CD1c-positive myeloid dendritic cell (primary cell): ENCODE measurements at regions not wholly inside any gene's neighbourhood (a gene's known extent, or its start where the extent isn't known, plus 50 kb on each side); places are given as distances from the start of the nearest gene placed in this dataset.

ENCODE experiments used
- DNase-seq: peaks from one replicate; pipeline ENCODE4 v3.0.0-alpha.2; 2016; ENCODE audit errors: extremely low spot score

DNA sequence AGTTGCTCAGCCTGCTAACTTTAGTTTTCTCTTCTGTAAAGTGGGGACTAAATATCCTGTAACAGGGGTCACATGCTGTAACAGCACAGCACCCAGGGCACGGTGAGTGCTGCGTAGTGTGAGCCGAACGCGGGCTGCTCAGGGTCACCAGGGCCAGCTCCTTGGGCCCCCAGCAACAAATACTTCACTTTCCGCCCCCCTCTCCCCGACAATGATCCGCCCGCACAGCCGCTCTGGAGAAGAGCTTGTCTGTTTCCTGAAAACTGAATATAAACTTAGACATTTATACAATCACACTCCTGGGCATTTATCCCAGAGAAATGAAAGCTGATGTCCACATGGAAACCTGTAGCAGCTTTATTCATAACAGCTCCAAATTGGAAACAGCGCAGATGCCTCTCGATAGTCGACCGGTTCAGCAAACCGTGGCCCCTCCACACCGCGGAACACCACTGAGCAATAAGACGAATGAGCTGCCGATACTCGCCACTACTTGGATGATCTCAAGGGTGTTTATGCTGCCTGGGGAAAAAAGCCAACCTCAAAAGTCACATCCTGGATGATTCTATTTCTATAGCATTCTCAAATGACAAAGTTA is 267.2 kb downstream of the PARN start:
- no peak for DNase-seq

- no peak for DNase-seq
Measured at GRCh38 chr16:14360326-14361037, 269.6 kb downstream of the PARN start.

DNA sequence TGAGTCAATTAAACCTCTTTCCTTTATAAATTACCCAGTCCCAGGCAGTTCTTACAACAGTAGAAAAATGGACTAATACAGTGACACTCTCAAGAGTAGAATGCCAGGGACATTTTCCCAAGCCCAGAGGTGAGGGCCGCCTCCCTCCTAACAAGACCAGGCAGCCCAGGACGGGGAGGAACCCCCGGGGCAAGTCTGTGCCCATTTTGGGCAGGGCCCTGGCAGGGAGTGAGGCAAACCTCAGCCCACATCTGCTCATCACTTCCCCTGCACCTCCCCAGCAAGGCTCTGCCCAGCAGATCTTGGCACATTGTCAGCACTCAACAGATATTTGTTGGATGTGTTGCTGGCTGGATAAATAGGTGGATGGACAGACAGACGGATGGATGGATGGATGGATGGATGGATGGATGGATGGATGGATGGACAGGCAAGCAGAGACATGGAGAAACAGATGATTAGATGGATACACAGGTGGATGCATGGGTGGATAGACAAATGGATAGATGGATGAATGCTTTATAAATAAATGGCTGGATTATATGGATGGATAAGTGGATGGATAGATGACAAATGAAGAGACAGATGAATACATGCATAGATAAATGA is 271.3 kb downstream of the PARN start:
- peak; percentile 10 for DNase-seq

DNA sequence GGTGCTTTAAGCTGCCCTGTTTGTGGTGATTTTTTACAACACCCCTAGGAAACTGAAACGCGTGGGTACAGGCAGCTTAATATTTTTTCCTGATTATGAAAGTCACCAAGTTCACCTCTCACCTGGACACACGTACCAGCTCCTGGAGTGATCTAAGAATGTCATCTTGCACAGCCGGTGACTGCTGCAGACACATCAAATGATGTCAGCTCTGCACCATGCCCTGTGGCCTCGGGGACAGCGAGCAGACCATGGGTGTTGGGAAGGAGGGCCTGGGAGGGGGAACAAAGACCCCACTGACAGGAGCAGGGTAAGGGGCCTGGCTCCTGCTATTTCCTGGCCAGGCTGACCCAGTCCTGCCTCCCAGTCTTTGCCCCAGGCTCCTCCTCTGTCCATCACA is 272.7 kb downstream of the PARN start:
- DNase-seq, result no peak

DNA sequence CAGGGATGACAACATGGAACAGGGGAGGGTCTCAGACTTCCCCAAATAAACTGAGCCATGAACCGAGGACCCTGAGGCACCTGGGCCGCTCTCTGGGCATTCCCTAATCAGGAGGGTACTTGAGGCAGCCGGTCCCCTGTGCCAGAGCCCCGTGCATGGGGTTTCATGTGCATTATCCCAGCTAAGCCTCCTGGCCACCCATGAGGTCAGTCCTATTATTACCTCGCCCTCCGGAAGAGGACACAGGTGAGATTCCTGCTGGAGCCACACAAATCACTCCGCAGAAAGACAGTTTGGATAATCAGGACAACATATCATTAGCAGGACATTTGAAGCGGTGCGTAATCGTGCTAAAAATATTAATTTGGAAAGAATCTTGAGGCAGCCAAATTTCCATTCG is 274.0 kb downstream of the PARN start:
- no peak for DNase-seq

DNA sequence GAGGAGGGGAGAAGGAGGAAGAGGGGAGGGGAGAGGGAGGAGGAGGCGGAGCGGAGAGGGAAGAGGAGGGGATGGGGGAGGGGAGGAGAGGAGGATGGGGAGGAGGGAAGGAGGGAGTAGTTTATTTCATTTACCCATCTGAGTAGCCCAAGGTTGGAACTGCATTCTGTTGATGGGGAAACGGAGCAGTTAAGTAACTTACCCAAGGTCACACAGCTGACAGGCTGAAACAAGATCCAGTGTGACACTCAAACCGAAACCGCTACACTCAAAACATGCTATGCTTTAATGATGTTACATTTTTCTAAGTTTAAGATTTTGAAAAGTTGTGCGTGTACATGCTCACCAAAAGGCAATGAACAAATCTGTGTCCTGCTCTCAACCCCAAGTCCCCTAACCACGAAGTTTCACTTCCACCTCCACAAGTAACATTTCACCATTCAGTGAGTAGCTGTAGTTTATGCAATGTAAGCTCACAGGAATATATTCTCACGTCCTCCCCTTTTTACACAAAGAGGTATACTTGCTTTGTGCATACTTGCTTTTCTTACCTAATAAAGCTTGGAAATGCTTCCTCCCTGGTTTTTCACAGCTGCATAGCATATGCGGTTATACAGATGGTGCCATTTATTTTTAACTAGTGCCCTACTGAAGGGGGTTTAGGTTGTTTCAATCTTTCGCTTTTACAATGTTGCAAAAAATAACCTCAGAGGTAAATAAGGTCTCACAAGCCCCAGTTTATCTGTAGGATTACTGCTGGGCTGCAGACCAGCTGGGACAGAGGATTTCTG is 275.3 kb downstream of the PARN start:
- peak; percentile 94 for DNase-seq

GRCh38 chr16:14353340-14353739 is 276.7 kb downstream of the PARN start:
- no peak for DNase-seq

GRCh38 chr16:14351647-14352046 is 278.4 kb downstream of the PARN start:
- DNase-seq, result no peak

- DNase-seq, result no peak
Measured at GRCh38 chr16:14350626-14351025, 279.4 kb downstream of the PARN start.

- DNase-seq, result no peak
Measured at GRCh38 chr16:14350081-14350480, 279.0 kb downstream of the MRTFB start.

GRCh38 chr16:14347706-14348105 is 276.6 kb downstream of the MRTFB start:
- no peak for DNase-seq

DNA sequence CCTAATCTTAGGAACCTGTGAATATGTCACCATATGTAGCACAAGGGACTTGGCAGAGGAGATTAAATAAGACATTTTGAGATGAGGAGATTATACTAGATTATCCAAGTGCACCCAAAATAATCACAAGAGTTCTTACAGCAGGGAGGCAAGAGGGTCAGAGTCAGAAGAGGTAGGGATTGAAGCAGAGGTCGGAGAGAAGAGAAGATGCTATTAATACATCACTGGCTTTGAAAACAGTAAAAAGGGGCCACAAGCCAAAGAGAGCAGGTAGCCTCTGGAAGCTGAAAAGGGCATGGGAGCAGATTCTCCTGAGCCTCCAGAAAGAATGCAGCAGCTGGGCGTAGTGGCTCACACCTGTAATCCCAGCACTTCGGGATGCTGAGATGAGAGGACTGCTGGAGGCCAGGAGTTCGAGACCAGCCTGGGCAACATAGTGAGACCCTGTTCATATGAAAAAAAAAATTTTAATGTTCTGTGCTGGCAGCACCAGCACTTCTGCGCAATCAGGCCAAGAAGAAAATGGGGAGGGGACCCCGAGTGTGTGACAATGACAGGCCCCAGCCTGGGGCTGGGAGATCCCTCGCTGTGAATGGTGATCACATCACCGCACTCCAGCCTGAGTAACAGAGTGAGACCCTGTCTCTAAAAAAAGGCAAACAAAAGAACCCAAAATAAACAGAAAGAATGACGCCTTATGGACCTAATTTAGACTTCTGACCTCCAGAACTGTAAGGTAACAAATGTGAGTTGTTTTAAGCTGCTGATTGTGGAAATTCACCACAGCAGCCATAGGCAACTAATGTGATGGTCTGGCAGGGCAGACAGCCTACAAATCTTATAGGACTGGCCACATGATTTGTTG is 275.4 kb downstream of the MRTFB start:
- no peak for DNase-seq

DNA sequence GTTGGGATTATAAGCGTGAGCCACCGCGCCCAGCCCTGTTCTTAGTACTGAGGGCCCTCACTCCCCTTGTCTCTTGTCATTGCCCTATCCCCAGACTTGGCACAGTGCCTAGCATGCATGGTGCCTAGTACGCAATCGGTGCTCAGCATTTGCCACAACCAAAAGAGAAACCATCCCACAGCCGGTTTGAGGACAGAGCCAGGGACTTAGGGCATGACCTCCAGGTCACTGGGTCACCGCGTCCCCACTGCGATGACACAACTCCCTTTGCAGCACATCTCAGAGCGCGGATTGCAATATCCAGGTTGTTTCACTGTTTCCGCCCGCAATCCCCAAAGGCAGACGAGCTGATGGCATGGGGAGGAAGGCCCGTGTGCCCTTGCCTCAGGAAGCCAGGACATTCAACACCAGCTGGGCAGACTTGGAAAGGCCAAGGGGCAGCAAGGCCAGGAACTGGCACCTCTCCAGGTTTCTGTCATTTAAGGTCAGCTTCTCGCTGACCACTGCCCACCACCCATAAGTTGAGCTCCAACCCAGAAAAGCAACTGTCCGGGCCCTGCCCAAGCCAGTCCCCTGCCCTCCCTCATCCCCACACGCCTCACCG is 274.5 kb downstream of the MRTFB start:
- DNase-seq, result peak; percentile 18

- DNase-seq, result no peak
Measured at GRCh38 chr16:14344945-14345344, 273.8 kb downstream of the MRTFB start.

DNA sequence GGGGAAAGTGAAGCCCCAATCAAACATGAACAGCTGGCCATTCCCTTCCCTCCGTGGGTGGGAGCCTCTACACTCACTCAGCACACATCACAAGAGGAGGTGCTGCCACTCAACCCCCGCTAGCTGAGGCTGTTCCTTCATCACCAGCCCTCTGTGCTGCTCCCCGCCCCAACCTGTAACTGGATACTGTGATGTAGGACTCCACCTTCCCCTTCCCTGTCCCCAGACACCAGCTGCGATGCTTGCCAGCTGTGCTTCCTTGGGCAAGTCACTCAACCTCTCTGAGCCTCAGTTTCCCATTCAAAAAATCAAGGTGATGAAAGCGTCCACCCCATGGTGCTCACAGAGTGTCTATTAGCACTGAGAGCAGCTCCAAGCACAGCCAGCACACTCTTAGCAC is 273.2 kb downstream of the MRTFB start:
- DNase-seq, result no peak

DNA sequence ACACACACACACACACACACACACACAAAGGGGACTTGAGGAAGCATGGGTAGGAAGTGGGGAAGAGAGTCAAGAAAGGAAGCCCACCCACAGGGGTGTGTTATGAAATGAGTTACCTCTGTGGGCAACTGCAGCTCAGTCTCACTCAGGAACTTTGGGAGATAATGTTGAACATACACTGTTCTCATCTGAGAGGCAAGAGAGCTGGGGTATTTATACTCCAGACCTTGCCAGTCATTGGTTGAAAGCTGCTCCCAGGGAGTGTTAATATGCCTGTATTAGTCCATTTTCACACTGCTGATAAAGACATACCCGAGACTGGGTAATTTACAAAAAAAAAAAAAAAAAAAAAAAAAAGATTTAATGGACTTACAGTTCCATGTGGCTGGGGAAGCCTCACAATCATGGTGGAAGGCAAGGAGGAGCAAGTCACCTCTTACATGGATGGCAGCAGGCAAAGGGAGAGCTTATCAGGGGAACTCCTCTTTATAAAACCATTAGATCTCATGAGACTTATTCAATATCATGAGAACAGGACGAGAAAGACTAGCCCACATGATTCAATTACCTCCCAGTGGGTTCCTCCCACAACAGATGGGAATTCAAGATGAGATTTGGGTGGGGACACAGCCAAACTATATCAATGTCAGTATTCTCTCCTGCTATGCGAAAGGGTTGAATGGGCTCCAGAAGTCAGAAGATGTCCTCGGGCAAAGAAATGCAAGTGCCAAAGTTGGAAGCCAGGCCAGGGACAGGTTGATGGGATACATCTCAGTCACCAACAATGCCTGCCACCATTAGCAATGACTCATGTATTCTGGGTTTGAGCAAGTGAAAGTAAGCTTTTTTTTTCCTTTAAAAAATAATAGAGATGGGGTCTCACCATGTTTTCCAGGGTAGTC is 270.5 kb downstream of the MRTFB start:
- no peak for DNase-seq

- DNase-seq, result no peak
Measured at GRCh38 chr16:14339694-14340093, 268.6 kb downstream of the MRTFB start.

DNA sequence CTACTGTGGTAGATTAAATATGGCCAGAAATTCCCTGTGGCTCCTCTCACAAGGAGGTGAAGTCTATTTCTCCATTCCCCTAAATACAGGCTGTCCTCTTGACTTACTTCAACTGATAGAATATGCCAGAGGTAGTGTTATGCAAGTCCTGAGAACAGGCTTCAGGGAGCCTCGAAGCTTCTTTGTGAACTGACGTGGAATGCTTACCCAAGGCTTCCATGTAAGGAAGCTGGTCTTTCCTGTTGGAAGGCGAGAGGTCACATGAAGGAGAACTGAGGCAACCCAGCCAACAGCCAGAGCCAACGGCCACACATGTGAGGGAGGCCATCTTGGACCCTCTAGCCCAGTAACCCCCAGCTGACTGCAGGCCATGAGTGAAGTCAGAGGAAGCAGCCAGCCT is 267.9 kb downstream of the MRTFB start:
- no peak for DNase-seq

GRCh38 chr16:14338236-14338635 is 267.1 kb downstream of the MRTFB start:
- no peak for DNase-seq
